HG03135 (cell line): ENCODE measurements at regions not wholly inside any gene's neighbourhood (a gene's known extent, or its start where the extent isn't known, plus 50 kb on each side); places are given as distances from the start of the nearest gene placed in this dataset.

Source experiments
- ATAC-seq: cut with Tn5 transposase; IDR thresholded peaks from one replicate; pipeline ENCODE4 v1.9.1; 2021; ENCODE audit warnings: mild to moderate bottlenecking, moderate library complexity; ENCODE audit not compliant: unreplicated experiment

DNA sequence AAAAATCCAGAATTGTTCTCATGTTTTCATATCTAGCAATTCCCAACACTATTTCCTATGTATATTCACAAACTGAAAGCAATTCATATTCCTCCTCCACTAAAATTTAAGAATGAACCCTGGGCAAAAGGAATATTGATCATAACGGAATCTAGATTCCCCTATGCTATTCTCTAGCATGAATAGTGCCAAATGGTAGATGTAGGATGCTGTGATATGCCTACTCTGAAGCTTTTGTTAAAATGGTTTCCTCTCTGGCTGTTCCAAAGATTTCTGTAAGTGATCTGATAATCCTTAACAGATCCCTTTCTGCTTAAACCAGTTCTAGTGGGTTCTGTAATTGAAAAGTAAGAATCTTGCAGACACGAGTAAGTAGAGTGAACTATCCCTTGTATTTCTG, 298.0 kb upstream of the TANK start:
- no peak for ATAC-seq

DNA sequence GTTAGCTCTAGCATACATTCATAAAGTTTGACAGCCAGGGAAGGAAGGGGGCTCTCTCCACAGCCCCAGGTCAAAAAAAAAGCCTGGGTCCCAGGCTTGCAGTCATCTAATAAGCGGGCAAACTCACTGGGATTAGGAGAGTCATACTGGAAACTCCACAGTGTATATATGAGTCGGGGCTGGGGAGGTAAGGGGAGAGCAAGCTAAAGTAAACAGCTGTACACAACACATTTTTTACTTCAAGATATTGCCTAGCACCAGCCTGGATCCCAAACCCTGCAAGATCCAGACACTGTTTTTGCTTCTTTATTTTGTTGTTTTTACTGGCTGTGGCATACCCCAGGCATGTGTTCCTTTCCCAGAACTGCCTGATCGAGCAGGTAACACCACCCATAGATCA, 291.3 kb upstream of the TANK start:
- no peak for ATAC-seq

DNA sequence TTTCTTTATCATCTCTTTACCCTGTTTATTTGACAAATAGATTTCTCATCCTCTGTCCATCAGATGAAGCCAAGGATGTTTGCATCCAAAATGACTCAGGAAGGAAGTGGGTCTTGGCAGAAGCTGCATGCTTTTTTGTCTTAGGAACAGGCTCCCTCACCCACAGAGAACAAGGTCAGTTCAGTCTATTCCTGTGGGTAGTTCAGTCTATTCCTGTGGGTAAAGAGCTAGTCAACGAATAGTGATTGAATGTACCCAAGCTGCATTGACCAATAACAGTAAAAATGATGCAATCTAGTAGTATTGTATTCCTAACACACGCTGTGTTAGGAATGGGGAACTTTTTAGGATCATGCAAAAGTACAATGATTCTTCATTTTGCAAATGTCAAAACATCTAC, 290.8 kb upstream of the TANK start:
- ATAC-seq = no peak

DNA sequence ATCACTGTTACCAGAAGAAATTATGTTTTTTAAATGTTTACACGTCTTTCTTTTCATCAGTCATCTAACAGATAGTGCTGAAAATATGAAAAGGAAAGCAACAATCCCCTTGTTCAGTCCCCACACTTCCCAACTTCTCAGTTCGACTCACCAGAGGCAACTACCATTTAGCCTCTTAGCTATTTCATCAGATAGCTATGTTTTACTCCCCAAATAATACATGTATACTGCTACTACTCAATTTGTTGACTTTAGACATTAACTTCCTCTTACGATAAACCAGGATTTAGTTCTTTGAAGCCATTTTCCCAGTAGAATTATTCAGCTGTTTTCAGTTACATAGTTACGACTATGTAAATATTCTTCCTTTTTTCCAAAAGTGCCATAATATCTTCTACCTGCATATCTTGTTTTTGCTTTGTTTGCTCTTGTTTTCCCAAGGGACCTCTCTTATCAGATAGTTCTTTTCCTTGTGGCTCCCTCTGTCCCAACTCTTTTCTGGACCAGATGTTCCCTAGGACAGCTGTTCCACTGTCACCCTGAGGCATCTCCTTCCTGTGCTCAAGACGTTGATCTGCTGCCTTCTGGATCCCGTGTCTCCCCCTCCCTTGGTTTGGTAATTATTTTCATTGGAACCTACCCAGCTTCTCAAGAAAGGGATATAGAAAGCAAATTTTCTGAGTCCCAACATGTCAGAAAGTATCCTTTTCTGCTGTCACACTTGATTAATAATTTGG, 289.3 kb upstream of the TANK start:
- no peak for ATAC-seq

DNA sequence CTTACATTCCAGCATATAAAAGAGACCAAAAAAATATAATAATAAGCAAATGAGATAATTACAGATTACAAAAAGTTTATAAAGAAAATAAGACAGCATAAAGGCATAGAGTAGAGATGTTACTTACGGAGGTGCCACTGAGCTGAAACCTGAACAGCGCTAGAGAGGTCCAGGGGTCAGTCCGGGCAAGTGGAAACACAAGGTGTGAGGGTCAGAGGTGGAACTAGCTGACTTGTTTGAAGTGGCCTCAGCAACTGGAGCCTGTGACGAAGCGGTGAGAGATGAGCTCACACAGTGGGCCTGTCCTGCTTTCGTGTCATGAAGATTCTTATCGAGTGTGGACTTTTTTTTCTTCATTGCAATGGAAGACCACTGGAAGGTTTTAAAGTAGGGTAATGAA, 288.3 kb upstream of the TANK start:
- ATAC-seq = no peak

DNA sequence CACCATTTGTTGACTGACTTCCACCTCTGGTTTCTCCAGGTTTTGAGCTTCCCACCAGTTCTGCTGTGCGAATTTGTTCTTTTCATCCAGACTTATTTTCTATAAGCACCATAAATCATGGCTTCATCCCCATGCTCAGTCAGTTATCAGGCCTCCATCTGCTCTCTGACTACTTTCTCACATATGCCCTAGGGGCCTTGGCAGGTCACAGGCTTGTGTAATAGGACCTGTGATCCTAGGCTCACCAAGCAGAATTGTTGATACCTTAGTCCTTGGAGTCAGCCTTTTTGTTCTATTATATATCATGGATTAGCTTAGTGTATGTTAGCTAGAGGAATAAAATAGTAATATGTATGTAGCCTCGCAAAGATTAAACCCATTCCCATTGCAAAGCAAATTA, 284.2 kb upstream of the TANK start:
- ATAC-seq = no peak

DNA sequence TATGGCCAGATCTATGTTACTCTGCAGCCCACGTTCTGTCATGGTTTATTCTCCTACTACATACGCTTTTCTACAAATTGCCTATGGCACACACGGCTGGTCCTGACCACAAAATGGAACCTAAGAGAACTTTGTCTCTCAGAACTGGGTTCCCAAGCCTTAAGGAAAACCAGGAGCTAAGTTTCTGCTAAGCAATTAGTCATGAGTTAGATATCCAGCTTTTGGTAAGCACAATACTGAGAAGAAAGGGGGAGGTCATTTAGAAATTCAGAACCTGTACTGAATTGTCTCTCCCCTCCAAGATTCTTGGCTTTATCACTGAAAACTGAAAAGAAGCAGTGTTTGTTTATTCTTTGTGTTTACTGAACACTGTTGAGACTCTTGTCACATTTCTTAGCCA, 283.5 kb upstream of the TANK start:
- no peak for ATAC-seq

DNA sequence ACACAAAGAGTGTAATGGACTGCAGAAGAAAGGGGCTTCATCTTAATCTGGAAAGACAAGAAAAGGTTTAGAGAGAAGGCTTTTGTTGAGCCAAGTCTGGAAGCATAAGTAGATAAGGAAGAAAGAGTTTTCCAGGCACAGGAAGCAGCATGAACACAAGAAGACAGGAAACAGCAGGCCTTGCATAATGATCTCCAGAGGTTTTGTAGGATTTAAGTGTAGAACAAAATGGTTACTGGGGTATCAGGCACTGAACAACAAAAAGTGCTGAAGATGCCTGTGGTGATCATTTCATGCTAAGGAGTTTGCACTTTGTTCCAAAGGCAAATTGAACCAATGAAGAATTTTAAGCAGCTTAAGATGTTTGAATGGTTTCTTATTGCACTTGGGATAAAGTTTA, 281.6 kb upstream of the TANK start:
- no peak for ATAC-seq

DNA sequence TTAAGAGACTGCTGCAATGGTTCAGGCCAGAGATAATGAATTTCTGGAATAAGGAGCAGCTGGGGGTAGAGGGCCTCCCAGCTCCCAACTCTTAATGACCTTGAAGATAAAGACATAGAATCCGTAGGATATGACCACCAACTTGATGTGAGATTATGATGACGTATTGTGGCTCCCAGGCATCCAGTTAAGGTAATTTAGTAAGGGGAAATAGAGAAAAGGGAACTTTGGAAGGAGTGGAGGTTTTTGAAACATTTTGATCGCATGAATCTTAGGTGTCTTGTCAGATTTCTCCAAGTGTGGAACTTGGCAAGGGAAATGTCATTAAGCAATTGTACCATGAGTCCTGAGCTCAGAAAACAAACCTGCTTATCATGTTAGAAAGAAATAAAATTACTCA, 277.3 kb upstream of the TANK start:
- no peak for ATAC-seq

DNA sequence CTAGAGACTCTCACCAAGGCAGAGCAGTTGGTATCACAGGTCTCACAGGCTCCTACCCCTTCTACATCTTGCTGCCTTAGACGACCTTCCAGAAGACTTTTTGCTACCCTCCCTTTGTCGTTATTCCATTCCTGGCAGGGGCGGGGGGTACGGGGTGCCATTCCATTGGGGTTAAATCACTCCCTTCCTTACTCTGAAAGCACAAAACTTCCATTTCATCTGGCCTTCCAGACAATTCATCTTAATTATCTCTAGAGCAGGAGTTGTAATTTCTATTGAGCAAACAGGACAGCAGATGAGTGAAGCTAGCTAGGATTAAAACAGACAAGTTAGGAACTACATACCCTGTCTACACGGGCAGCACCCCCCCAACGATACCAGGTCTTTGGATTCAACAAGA, 276.2 kb upstream of the TANK start:
- no peak for ATAC-seq

DNA sequence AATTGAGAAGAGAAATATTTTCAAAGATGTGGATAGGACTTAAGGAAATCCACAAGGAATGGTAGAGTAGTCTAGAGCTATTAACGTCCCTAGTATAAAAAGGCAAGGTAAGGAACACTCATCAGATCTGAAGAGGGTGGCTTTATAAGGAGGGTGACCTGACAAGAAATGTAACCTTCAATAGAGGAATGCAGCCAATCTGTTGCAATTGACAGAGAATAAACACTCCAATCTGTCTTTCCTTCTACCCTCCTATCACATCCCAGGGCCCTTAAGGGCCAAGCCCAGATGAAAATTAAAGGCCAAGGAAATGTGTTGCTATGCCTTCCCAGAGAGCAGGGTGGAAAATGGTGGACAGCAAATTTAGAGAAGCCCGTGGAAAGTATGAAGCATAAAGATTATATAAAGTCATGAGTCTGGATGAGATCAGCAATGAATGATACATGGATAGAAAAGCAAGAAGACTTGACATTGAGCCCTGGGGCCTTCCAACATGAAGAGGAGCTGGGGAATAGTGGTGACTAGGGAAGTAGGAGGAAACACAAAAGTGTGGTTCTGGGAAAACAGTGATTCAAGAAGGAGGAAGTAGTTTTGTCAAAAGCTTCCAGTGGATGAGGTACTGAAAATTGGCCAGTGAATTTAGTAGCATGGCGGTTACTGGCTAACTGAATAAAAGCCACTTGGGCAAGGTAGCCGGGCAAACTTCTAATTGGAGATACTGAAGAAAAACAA, 270.6 kb upstream of the TANK start:
- no peak for ATAC-seq

DNA sequence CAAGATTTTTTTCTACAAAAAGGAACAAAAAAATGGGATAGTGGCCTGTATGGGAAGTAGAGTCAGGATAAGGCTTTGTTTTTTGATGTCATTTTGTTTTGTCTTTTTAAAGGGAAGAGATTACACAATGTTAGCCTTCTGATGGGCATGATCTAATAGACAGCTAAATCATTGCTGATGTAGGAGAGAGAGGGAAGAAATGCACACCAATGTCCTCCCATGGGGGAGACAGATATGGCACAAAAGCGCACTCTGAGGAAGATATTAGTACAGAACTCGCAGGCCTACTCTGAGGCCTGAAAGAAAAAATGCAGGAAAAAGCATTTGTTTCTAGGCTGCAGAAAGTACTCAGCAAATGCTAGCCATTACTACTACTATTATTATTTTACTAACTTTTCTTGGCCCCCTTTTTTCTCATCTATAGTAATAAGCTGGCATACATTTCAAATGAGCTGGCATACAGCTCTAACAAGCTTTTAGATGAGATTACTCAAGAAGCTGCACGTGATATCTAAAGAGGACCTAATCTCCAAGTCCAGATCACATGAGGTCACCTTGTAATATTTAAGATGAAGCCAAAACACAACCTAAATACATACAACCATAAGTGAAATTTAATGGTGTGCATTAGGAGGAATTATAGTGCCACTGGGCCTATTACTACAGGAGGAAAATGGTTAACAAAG, 269.4 kb upstream of the TANK start:
- ATAC-seq = no peak

DNA sequence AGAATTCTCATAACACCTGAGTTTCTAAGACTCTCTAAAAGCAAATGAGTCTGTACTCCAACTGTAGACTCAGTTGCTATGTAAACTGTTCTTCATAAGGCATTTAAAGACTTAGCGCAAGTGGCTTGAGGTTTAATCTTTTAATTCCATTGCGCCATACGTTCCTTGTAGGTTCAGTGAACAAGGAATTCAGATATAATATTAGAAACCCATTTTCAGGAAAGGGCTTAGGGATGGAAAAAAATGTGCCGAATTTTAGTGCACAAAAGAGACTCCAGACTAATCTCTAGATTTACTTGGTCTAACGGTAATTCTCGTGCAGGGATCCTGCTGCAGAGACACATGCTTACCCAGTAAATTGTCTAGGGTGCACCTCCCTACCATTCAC, 268.9 kb upstream of the TANK start:
- ATAC-seq = no peak

DNA sequence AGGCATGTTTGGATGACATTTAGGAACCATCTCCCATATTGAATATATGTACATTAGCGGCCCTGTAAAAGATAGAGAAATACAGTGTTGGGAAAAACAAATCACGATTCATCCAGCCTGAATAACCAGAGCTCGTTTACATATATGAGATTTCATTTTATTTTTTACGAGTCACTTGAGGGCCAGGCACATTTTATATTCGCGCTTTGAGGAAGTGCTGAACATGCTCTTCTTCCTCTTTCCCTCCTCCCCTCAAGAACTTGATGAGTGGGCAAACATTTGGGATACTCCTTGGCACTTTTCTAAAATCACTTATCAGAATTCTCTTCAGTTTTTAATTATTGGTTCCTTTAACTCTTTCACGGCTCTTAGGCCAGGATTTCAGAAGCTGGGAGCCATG, 268.0 kb upstream of the TANK start:
- no peak for ATAC-seq

DNA sequence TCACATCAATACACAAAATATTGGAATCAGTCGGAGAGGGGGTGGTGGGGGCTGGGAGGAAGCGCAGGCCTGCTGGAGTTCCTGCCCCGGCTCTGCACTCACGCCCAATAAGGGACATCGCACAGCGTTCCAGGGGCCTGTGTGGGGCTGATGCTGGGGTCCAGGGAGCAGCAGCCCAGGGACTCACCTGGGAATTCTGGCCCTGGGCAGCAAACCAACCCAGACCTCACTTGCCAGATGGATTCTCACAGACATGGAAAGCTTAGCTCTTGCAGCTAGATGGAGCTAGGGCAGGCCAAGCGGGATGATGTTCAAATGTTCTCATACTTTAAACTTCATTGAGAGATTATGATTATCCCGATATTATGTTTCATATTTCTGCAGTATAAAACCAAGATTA, 266.6 kb upstream of the TANK start:
- no peak for ATAC-seq

DNA sequence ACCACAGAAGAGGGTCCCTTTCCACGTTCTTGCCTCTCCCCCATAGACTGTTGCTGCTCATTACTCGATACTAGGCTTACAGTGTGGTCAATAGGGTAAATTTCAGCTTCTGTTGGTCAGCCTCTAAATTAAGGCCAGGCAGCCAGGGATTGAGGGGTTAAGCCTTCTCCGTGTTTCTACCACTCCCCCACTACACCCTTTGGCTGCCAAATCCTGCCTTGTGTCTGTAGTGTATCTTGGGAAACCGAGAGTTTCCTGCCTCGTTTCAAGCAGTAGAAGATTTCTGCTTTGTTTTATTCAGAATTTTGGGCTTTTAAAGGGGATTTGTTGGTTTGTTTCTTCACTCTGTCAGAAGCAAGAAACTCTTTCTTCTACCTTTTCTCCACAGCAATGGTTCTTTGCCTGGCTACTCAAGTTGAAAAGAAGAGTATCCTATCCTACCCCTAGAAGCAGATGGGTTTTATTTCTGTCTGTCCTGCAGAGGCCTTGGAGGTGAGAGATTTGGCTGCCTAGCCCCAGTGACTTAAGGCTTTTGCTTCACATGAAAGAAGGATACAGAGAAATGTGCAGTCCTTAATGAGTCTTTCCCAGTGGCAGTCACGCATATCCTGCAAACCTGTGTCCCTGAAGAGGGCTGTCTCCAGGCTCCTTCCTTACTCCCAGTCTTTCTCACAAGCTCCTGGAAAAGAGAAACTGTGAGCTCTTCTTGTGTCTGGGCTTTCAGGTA, 261.5 kb upstream of the TANK start:
- ATAC-seq = no peak

DNA sequence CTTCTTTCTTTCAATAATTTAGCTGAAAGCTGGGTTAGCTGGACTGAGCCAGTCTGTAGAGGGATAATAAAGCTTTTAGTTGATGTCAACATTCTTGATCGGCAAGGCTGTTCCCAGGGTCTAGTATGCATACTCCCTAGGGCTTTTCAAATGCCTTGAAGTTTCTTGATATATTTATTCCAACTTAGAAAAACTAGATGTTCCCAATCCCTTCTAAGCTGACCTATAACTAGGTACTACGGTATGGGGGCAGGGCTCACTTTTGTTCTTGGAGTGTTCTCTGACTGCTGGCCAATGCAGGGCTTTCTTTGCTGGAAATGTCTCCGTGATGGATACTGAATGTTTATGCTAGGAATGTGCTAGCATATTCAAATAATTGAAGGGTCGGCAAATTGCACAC, 258.6 kb upstream of the TANK start:
- no peak for ATAC-seq

DNA sequence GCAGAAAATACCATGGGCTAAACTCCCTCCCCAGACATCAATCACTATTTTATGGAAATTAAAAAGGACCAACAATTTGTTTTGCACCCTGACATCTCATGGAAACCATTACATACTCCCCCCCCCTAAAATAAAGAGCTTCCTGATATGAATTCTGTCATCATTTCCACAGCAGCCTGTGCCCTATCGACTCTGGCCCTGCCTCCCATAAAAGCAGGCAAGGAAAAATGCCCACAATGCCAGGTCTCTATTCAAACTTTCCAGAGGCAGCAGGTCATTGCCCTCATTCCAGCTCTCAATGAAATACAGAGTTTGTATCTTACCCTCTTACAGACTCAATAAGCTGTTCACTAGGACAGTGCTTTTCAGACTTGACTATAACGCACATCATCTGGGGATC, 254.4 kb upstream of the TANK start:
- ATAC-seq = no peak

DNA sequence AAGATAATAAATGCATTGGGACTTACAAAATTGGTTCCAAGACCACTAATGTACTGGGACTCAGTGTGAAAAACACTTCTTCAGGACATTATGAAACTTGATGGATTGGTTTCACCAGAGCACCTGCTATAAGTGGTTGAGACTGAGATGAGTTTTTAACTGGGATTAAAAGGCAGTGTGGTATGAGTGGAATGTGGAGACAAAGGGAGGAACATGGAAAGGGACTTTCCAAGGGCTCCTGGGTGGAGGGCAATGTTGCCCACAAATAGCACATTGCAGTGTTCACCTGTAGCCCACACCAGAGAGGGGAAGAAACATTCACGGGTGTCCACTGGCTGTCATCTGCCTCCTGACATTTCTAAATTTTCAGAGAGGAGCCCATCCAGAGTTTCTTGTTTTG, 253.3 kb upstream of the TANK start:
- ATAC-seq = no peak

DNA sequence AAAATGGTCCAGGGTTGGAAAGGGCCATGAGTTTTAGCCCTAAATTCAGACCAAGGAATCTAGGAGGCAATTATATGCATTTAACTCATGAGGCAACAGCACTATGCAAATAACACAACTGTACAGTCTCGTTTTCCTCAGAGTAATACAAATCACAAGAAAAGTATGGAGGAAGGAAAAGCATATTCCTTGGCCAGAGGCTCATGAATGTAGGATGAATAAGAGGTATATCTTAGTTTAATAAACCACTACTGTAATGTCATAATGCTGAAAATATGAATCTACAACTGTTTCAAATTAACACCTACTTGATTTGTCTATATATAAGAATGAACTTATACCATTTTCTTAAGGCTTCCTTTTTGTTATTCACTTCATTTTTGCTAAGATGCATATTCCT, 252.5 kb upstream of the TANK start:
- ATAC-seq = no peak

DNA sequence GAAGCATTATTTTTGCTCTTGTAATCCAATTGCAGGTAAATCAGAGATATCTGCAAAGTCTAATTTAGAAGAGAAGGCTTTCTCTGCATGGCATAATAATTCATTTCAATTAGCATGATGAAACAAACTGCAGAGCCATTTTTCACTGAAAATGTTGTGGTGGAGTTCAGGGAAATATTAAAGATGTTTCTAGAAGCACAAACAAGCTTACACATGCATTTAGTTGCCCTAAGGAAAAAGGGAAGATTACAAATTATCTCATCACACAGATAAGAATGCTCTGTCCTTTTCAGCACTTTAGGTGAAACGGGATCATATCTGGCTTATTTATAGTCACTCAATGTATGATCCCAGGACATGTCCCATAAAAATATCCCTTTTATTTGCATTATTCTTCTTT, 252.1 kb upstream of the TANK start:
- no peak for ATAC-seq

DNA sequence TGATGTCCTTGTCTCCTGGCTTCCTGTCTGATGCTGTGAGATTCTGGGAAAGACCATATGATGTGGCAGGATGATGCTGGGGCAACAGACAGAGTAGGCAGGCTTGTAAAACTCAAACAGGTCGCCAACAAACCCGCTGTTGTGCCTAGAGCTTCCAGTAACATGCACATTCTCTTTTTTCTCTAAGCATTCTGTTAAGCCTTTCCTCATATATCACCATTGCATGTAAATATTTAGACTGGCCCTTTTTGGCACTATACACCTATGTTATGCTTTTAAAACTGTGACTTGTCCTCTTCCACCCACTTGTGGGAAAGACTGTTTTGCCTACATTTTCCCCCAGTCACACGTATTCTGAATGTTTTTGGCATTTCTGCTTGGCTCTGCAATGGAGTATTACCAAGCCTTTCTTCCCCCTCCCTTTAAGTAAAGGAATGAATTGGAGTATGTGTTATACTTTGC, 250.4 kb upstream of the TANK start:
- ATAC-seq = no peak
